ENCODE measurements at regions not wholly inside any gene's neighbourhood (a gene's known extent, or its start where the extent isn't known, plus 50 kb on each side); places are given as distances from the start of the nearest gene placed in this dataset.

- no peak for DNase-seq (ENCODE audit: low spot score)
Observed at GRCh38 chr13:103325672-103326071, 259.5 kb upstream of the SLC10A2 start.

- no peak for DNase-seq (ENCODE audit: low spot score)
Observed at GRCh38 chr13:103324641-103325040, 258.4 kb upstream of the SLC10A2 start.

DNA sequence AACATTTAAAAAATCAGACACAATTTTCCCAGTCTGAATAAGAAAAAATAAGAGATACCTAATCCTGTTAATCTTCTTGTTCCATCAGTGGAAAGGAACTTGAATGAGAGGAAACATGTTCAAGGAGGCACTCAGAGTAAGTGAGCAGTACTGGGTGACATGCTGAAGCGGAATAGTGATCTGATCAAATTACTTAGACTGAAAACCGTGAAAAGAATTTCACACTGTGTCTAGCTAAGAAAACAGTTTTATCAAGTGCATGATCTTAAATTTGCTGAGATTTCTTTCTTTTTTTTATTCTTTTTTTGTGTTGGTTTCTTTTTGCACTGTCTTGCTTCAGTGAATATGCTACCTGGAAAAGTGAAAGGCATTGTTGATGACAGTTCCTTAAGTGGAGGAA, 249.5 kb upstream of the SLC10A2 start:
- no peak for DNase-seq (ENCODE audit: low spot score)

- no peak for DNase-seq (ENCODE audit: low spot score)
Observed at GRCh38 chr13:103312467-103312866, 246.2 kb upstream of the SLC10A2 start.

- no peak for DNase-seq (ENCODE audit: low spot score)
Observed at GRCh38 chr13:103308667-103309066, 242.4 kb upstream of the SLC10A2 start.

DNA sequence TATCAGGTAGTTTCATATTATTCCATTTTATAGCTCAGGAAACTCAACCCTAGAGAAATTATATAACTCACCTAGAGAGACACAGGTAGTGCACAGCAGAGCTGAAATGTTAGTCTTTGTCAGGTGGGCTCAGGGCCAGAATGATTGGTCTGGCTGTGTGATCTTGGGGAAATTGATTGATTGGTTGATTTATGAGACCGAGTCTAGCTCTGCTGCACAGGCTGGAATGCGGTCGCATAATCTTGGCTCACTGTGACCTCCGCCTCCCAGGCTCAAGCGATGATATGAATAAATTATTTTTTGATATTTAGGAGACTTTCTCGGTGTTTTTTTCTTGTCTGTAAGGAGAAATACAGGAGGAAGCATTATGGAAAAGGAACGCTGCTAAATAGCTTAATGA, 239.9 kb upstream of the SLC10A2 start:
- no peak for DNase-seq (ENCODE audit: low spot score)

GRCh38 chr13:103303078-103303651, 236.9 kb upstream of the SLC10A2 start:
- DNase-seq (ENCODE audit: low spot score): no peak

GRCh38 chr13:103302676-103303075, 236.5 kb upstream of the SLC10A2 start:
- no peak for DNase-seq (ENCODE audit: low spot score)

DNA sequence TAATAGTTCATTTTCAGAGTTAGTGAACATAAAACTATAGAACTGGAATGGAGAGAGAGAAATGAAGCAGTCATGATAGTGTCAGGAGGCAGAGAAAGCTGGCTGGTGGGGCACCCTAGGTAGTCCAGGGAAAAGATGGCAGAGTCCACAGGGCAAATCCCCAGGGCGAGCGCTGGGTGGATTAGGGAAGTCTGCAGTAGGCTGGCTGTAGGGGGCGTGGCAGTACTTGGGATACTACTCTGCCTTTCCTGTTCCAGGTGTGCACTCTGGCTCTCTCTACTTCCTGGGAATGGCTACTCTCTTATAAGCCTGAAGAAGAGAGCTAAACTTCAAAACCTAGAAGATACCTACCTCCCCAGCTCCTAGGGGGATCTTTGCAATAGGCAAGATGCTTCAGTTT, 232.9 kb upstream of the SLC10A2 start:
- no peak for DNase-seq (ENCODE audit: low spot score)

DNA sequence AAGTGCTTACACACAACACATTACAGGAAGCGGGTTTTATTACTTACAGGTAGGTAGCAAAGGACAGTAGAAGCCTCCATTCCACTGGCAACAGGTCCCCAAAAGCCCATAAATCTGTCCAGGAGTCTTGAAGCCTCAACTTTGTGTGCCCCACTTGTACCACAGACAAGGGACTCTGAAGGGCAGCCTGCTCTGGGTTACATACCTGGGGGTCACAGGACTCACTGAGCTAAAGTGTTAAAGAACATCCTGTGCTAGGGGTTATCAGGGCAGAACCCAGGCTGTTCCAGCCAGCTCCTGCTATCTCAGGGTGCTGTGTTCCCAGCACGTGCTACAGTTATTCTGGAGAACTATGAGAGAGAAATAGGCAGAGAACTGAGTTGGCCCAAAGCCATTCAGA, 230.9 kb upstream of the SLC10A2 start:
- DNase-seq (ENCODE audit: low spot score): no peak

GRCh38 chr13:103291798-103292572, 225.8 kb upstream of the SLC10A2 start:
- no peak for DNase-seq (ENCODE audit: low spot score)

DNA sequence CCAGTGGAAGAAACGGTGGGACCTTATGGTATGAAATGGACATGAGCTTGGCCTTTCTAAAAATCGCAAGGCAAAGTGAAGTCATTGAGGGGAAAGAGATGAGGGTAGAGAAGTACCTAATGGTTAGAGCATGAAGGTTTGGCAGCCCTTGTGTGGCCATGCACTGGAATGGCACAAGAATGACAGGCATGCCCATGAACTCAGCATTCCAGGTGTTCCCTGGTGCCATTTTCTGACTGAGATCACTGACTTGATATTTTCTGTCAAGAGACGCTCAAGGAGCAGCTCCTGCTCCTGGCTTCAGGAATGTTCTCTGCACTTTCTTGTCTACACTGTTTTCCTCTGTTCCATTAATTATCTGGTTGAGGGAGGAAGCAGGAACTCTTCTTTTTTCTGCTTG, 225.0 kb upstream of the SLC10A2 start:
- DNase-seq (ENCODE audit: low spot score): no peak

- DNase-seq (ENCODE audit: low spot score): no peak
Observed at GRCh38 chr13:103289681-103290080, 223.5 kb upstream of the SLC10A2 start.

DNA sequence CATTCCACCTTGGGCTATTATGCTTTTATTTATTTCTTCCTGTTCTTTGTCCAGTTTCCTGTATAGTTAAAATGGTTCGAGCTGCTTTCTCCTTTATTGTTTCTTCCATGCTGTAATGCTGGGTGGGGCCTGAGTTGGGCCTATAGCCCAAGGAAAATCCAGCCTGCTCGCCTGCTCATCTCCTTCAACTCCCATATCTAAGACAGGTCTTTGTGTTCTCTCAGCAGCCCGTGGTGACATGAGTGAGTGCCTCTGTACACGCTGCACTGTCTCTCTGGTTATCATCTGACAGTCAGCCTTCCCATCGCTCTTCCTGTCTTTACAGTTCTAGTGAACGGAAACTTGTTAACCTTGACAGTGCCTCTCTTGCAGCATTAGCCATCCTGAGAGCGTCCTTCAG, 221.9 kb upstream of the SLC10A2 start:
- DNase-seq (ENCODE audit: low spot score): no peak

DNA sequence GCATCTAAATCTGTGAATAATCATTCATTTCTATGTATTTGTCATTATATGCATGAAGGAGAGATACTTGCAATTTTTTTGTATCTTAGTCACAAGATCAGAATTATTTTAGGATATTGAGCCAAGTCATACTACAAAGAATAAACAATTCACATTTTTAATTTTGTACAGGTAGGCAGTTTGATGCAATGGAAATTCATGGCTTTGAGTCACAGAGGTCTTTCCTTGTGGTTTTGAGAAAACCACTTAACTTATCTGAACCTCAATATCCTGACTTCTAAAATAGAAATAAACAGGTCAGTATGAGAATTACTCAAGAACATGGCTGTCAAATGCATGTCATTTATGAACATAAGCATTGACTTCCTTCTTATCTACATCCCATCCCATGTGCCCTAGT, 221.4 kb upstream of the SLC10A2 start:
- no peak for DNase-seq (ENCODE audit: low spot score)

GRCh38 chr13:103284466-103284865, 218.2 kb upstream of the SLC10A2 start:
- DNase-seq (ENCODE audit: low spot score): peak; percentile 10

DNA sequence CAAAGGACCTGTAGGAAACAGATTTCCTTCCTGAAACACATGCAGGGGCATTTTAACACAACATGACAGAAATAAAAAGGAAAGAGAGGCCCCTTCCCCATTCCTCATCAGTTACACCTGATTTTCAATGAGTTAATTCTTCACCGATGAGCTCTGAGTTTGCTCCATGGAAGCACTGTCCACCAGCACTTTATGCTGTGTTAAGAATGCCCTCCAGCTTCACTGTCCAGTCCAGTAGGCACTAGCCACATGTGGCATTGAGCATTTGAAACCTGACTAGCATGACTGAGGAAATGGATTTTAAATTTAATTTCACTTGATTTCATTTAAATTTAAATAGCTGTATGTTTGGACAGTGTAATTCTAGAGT, 217.2 kb upstream of the SLC10A2 start:
- no peak for DNase-seq (ENCODE audit: low spot score)

GRCh38 chr13:103282571-103283450, 216.6 kb upstream of the SLC10A2 start:
- no peak for DNase-seq (ENCODE audit: low spot score)

- DNase-seq (ENCODE audit: low spot score): no peak
Observed at GRCh38 chr13:103277959-103278694, 211.9 kb upstream of the SLC10A2 start.

- no peak for DNase-seq (ENCODE audit: low spot score)
Observed at GRCh38 chr13:103276775-103277498, 210.7 kb upstream of the SLC10A2 start.

- DNase-seq (ENCODE audit: low spot score): no peak
Observed at GRCh38 chr13:103275722-103276121, 209.5 kb upstream of the SLC10A2 start.

DNA sequence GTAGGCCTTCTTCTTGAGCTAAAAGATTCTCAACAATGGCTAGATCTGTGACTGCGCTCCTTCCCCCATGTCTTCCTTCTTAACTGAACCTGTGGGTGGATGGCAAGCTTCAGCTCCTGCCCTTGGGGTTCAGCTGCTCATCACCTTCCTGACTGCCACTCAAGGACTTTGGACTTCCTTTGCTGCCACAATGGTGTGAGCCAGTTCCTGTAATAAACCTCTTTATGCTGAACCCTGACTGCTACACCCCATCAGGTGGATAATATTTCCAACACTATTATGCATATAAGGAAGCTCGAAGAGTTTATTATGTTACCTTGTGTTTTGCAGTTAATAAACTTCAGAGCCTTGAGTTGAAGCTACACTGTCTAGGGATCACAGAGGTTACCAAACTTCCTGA, 208.9 kb upstream of the SLC10A2 start:
- DNase-seq (ENCODE audit: low spot score): no peak

Measured in cerebellar cortex (tissue), 1 donor.